Inflammatory macrophage (primary cell): ENCODE measurements at regions not wholly inside any gene's neighbourhood (a gene's known extent, or its start where the extent isn't known, plus 50 kb on each side); places are given as distances from the start of the nearest gene placed in this dataset.

ENCODE experiments used
- DNase-seq, 2 donors: peaks; one replicate each; pipeline ENCODE4 v3.0.0-alpha.2; 2020 to 2022

DNA sequence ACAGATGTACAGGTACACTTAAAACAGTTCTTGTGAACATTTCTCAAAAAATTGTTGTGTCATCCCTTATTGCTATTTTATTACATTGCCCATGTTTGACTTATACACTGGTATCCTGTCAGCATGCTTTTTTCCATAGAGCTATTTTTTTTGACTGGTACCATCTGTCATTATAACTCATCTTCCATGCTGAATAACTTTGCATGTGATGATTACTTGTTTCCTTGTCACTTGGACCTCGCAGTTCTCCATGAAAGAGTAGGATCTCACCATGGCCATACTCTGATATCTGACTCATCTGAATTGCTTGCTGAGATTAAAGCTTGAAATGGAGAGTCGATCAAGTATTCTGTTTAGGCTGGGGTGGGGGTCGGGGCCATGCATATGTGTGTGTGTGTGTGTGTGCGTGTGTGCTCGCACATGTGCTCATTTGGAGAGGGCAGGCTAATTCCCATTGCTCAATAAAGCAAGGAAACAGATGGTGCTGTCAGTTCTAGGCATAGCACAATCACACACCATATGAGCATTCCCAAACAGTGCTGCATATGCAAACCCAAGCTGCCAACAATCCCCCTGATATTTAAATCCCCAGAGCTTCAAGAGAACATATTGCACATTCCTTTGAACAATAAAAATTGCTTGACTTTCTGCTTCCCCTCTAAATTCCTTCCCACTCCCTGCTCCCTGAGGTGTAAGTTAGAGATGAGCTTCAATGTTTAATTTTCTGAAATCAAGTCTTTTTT, 62.9 kb downstream of the NHLRC3 start:
- DNase-seq: no peak

GRCh38 chr13:39102981-39103490, 64.8 kb downstream of the NHLRC3 start:
- DNase-seq: no peak

DNA sequence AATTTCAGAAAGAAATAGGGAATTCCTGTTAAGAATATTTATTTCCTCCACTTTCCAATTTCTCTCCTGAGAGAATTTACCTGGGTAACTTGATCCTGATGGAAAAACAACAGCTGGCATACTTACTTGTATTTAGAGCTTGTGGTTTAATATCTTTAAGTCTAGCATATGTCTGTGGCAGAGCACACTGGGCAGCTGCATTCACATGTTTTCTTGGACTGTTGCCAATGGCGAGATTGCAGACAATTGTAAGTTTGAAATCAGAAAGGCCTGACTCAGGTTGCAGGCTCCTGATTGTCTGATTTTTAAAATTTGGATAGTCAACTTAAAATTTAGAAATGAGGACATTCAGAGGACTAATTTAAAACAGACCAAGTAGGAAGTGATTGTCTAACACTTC, 66.9 kb downstream of the NHLRC3 start:
- no peak for DNase-seq

DNA sequence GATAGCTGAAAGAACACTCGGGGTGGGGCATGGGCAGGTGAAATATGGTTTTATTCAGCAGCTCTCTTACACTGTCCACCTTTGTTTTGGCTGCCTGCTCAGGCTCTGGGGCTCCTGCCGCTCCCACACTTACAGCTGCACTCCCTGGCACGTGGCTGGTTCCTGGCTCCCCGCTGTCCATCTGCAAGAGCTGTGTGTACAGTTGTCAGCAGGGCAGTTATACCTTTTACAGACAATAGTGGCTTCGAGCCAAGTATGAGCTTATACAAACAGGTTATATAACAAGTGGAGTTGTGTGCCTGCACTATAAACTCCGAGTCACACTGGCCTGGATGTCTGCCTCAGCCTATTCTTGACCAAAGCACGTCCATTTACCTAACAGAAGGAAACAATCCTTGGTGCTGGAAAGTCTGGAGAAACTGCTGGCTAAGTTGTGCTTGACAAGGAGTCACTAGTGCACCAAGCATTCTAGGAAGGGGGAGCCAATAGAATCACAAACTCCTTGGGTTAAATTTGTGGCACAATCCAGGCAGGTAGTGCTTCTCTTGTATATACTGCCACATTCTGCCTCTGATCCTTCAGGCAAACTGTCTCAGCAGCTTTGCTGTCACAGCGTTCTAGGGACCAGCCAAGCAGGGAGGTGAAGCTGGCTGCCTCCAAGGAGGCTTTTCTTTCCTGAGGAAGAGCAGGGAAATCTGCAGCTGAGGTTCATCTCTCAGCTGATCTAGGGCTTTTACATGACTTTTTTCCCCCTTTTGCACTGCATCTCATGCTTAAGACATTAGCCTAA, 68.2 kb downstream of the NHLRC3 start:
- DNase-seq: no peak

DNA sequence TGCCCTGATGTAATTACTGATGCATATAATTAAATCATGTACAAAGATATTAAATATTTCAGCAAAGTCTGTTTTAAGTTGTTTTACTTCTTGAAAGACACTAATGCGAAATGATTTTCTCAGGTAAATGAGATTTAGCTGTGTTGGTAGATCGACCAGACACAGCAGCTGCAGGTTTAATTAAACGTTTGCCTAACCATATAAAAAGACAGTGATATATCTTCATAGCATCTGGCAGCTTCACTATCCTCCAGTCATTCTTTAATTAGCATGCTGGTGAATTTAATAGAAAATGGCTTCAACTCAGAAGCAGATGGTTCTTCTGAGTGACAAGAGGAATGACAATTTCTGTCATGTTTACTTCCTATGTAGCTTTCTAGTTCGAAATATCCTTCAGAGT, 69.3 kb downstream of the NHLRC3 start:
- no peak for DNase-seq

GRCh38 chr13:39108783-39109182, 70.5 kb downstream of the NHLRC3 start:
- DNase-seq: no peak

DNA sequence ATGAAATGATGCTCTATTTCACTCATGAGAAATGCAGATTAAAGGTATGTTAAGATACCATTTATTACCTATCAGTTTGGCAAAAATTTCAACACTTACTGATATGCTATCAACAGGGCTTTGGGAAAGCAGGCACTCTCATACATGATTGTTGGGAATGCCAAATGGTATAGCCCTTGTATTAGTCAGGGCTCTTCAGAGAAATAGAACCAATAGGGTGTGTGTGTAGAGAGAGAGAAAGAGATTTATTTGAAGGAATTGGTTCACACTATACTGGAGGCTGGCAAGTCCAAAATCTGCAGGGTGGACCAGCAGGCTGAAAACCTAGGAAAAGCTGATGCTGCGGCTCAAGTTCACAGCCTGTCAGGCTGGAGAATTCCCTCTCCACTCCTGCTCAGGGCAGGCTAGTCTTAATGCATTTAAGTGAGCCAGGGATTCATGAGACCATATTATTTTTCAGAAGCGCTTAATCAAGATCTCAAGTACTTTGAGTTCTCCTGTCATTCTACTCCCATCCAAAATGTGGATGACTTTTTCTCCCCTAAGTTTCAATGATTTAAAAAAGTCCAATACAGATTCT, 72.4 kb downstream of the NHLRC3 start:
- no peak for DNase-seq

DNA sequence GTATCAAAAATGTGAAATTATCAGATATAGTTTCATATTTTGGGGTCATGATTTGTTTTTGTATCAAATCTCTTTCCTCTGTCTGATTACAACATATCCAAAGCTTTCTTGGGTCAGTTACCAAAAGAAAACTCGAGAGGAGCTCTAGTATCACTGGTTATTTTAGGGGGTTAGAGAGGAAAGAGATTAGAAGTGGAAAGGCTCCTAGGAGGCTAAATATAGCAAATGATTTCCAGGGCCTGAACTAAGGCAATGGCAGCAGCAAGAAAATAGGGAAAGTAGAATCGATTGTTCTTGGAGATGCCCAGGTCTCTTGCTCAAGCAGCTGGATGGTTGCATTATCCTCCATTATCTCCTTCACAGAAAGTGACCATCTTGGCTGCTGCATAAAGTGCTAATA, 72.9 kb downstream of the NHLRC3 start:
- no peak for DNase-seq

- DNase-seq: no peak
These were observed 81.2 kb downstream of the NHLRC3 start for GRCh38 chr13:39119422-39119821.

- DNase-seq: no peak
These were observed 85.3 kb downstream of the NHLRC3 start for GRCh38 chr13:39123578-39123977.

- DNase-seq: no peak
These were observed 91.0 kb downstream of the NHLRC3 start for GRCh38 chr13:39129213-39129612.

- DNase-seq: no peak
These were observed 92.0 kb downstream of the NHLRC3 start for GRCh38 chr13:39130301-39130700.

DNA sequence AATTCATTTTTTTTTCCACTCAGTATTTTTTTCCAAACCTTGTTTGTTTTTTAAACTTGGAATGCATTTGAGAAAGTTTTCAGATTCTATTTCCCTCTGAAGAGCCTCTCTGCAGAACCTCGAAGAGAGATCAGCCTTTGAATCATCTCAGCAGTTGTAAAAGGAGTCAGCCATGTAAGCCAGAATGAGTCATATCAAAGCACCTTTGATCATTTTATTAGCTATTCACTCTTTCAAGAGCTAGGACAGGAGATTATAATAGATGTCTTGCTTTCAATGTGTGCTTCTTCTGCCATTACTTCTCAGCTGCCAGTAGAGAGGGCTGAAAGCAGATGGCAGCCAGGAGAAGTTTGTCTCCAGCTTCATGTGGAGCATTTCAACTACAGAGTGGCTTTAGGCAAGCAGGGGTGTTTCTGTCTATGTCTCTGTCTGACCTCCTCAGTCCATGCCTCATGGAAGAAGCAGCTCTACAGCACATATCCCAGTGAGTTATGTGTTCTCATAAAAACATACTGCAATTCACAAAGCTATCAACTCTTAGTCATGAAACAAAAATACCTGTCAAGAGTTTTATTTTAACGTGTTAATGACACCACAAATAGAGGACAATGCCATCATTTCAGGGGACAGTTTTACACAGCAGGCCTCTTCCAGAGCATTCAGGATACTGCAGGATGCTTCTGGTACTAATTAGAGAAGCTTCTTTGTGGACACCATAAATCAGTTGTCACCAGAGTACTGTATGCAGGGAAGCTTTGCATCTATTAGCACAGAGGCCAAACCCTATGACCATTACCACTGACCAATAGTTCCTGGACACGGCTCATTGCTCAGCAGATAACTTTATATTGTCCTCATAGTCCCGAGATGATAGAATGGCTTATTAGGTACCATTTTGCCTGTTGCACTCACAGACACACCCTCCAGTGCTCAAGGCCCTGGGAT, 94.3 kb downstream of the NHLRC3 start:
- no peak for DNase-seq

DNA sequence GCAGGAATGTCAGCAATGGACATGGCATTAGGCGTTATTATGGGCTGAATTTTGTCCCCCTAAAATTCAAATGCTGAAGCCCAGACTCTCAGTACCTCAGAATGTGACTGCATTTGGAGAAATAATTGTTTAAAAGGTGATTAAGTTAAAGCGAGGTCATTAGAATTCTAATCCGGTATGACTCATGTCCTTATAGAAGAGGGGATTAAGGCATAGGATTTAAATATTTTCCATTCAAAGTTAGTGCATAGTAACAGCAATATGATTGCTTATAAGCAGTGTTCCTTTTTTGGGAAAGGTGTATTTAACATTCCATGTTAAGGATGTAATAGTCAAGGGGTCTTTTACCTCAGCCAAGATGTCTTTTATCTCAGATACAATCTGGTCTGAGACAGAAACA, 95.5 kb downstream of the NHLRC3 start:
- DNase-seq: no peak

GRCh38 chr13:39134574-39134973, 96.3 kb downstream of the NHLRC3 start:
- DNase-seq: no peak

- no peak for DNase-seq
These were observed 106.1 kb downstream of the NHLRC3 start for GRCh38 chr13:39144391-39144790.

DNA sequence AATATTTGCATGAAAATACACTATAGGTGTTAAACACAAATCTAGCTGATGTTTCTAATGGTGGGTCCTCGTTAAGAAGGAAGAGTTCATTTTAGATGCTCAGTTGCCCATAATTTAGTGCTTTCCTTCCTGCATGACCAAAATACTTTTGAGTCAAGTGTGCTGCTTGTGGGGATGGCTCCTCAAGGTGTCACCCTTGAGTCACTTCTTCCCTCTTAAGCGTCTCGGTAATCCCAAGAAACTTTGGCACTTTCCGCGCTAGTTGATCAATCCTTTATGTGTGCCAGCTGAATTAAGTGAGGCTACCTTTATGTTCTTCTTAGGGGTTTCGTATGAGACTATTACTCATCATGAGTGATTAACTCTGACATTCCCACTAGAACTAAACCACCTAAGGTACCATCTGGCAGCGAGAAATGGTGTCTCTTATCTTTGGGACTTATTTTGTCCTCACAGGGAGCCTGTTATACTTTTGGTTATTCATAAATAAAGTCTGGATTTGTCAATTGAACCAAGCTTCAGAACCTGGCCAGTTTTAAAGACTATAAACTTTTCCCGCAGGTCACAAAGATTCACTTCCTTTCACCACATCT, 106.8 kb downstream of the NHLRC3 start:
- peak; percentile 27 to 53 for DNase-seq

DNA sequence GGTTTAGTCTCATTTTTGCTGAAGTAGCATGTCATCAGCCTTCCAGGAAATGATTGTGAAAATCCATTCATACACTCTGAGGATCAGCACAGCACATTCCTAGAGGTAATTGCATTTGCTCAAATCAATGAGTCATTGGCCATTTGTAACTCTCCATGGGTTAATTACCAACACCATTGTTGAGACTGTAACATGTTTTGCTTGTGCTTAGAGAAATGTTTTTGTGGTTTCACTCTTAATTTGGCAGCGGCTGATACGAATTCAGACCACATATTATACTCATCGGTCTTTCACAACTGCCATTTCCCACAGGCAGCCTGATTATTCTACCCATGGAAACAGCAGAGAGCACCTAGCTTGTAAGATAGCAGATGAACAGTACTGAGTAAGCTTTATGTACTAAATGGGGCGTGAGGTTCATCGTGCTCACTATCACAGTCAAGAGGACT, 110.3 kb downstream of the NHLRC3 start:
- no peak for DNase-seq

DNA sequence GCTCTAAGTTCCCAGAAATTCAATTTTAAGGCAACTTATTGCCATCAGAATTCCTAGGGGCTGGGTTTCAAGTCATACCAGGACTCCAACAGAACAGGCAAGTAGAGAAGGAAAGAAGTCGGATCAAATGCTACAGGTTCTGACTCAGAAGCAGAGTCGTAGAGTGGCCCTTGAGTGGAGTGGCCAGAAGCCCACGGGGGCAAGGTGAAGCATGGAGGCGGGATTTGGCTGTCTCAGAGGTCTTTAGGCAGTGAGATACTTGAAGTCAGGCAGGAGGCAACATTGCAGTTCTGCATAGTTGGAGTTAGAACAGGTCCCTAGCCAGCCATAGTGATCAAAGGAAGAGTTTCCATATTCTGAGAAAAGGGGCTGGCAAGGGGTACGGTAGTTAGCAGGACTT, 111.6 kb downstream of the NHLRC3 start:
- DNase-seq: no peak

DNA sequence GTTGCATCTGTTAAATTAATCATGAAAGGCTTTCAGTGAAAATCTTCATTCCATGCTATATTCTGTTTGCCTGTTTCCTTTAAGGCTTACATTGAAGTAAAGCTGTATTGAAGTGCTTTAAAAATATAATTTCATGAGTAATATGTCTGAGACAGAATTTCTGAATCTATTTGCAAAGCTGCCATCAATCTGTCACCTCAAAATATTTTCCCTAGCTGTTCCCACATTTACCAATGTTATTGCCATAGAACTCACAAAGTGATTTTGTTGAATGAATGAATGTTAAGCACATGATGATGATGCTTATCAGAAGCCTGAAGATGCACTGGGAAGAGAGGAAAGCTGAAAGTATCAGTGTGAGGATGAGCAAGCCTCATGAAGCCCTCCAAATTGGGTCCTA, 115.8 kb downstream of the NHLRC3 start:
- DNase-seq: no peak

DNA sequence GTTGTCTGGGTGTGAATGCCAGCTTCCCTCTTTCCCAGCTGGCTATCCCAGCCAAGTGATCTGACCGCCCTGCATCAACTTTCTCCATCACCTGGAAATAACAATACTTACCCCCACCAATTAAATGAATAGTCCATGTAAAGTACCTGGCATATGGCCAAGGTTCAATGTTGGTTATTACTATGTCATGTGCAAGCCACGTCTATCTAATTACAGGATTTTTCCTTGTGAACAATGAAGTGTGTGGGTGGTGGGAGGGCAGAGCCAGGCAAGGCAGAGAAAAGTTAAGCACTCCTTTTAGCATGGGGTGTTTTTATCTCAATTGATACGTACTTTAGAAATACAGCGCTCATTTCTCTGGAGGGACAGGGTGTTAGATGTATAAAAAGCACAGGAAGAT, 121.1 kb downstream of the NHLRC3 start:
- DNase-seq: no peak

DNA sequence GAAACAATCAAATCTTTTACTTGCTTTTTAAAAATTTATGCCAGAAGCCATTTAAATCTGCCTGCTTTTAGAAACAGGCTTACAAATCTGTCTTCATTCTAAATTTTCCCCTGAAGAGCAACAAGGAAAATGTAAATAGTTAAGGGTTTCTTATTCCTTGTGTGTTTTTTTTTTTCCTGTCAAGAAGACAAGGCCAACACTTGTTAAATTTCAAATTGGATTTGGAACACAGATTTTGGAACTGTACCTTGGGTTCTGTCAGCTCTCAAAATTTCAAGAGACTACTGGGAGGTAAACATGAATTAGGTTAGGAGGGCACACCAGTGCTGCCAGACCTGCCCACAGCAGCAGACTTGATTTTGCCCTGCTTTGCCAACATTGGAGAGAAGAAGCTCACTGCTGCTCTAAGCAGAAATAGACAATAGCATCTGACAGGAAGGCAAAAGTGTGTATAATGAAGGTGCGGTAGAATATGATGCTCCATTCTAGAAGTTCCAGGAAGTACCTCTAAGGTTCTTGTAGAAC, 121.7 kb downstream of the NHLRC3 start:
- DNase-seq: no peak
